Activated naive CD4-positive, alpha-beta T cell treated with anti-CD3 and anti-CD28 coated beads, Interleukin-2, amount 50 U/mL, for 16 hours (primary cell): ENCODE measurements at regions not wholly inside any gene's neighbourhood (a gene's known extent, or its start where the extent isn't known, plus 50 kb on each side); places are given as distances from the start of the nearest gene placed in this dataset.
"Not testable (repeated sequence)": the region's sequence is repeated elsewhere in the genome, so short reads cannot be mapped to it uniquely, and the experiment has no call there.

Experiments
- DNase-seq: peaks from one replicate; pipeline ENCODE4 v3.0.0-alpha.2; 2020

- no peak for DNase-seq
These were observed 267.2 kb upstream of the MGMT start for GRCh38 chr10:129199826-129200225.

- no peak for DNase-seq
These were observed 263.2 kb upstream of the MGMT start for GRCh38 chr10:129203819-129204218.

GRCh38 chr10:129207297-129207696 is 259.7 kb upstream of the MGMT start:
- no peak for DNase-seq

GRCh38 chr10:129210876-129211275 is 256.2 kb upstream of the MGMT start:
- no peak for DNase-seq

- no peak for DNase-seq
These were observed 253.8 kb upstream of the MGMT start for GRCh38 chr10:129213256-129213655.

GRCh38 chr10:129213996-129214395 is 253.0 kb upstream of the MGMT start:
- not testable (repeated sequence) for DNase-seq

GRCh38 chr10:129219364-129219763 is 247.7 kb upstream of the MGMT start:
- no peak for DNase-seq

- DNase-seq: no peak
These were observed 244.6 kb upstream of the MGMT start for GRCh38 chr10:129222436-129222835.

- DNase-seq: no peak
These were observed 243.7 kb upstream of the MGMT start for GRCh38 chr10:129223363-129223762.

GRCh38 chr10:129224065-129224464 is 243.0 kb upstream of the MGMT start:
- DNase-seq: no peak

GRCh38 chr10:129231821-129232220 is 235.2 kb upstream of the MGMT start:
- DNase-seq: no peak

- no peak for DNase-seq
These were observed 233.5 kb upstream of the MGMT start for GRCh38 chr10:129233351-129234148.

GRCh38 chr10:129236274-129236691 is 230.8 kb upstream of the MGMT start:
- no peak for DNase-seq

GRCh38 chr10:129241461-129241860 is 225.6 kb upstream of the MGMT start:
- no peak for DNase-seq

- no peak for DNase-seq
These were observed 222.7 kb upstream of the MGMT start for GRCh38 chr10:129244298-129244697.

GRCh38 chr10:129244757-129245156 is 222.3 kb upstream of the MGMT start:
- no peak for DNase-seq

- DNase-seq: no peak
These were observed 213.7 kb upstream of the MGMT start for GRCh38 chr10:129253161-129253864.

- DNase-seq: no peak
These were observed 213.2 kb upstream of the MGMT start for GRCh38 chr10:129253865-129254179.

GRCh38 chr10:129258283-129258923 is 208.6 kb upstream of the MGMT start:
- no peak for DNase-seq

- no peak for DNase-seq
These were observed 207.8 kb upstream of the MGMT start for GRCh38 chr10:129259128-129259815.

GRCh38 chr10:129272176-129272575 is 194.9 kb upstream of the MGMT start:
- DNase-seq: no peak

- no peak for DNase-seq
These were observed 194.0 kb upstream of the MGMT start for GRCh38 chr10:129272866-129273650.

- no peak for DNase-seq
These were observed 193.2 kb upstream of the MGMT start for GRCh38 chr10:129273860-129274259.
